Naive thymus-derived CD8-positive, alpha-beta T cell (primary cell): ENCODE measurements at regions not wholly inside any gene's neighbourhood (a gene's known extent, or its start where the extent isn't known, plus 50 kb on each side); places are given as distances from the start of the nearest gene placed in this dataset.

ENCODE experiments used
- ATAC-seq, 2 donors: fragments of 150-1000 bp; cut with Tn5 transposase in 1 of 2; sonication (Bioruptor Pico), chemical (Tn5 transposase) in 1 of 2; 1 replicate in 1 of 2; 2 replicates in 1 of 2; pipeline ENCODE4 v1.10.0; 2021; ENCODE audit warnings: mild to moderate bottlenecking in 2 of 2, moderate library complexity in 2 of 2
- POLR2A ChIA-PET: fragments of 350-600 bp; sonication (Branson Sonifier 250); formaldehyde crosslinking; loops from one replicate; lab custom pipeline; 2021; ENCODE audit warnings: antibody characterized with exemption; lab: Charles Lee
- DNase-seq, 10 donors: peaks; one replicate each; pipeline versions ENCODE4 v3.0.0 to v3.0.0-alpha.2; 2020 to 2022
- H3K27ac Mint-ChIP-seq, 10 donors: one replicate each; pipeline ENCODE4 v1.8.0; 2020 to 2022; ENCODE audit warnings: mild to moderate bottlenecking in 10 of 10, mixed read lengths in 10 of 10, moderate library complexity in 4 of 10, inconsistent platforms in 1 of 10
- H3K27me3 Mint-ChIP-seq, 5 donors: one replicate each; pipeline ENCODE4 v1.8.0; 2021 to 2022; ENCODE audit warnings: mixed read lengths in 5 of 5
- H3K36me3 Mint-ChIP-seq, 3 donors: one replicate each; pipeline ENCODE4 v1.8.0; 2020 to 2022; ENCODE audit warnings: mixed read lengths in 3 of 3, mild to moderate bottlenecking in 2 of 3, inconsistent platforms in 1 of 3
- H3K4me1 Mint-ChIP-seq, 4 donors: one replicate each; pipeline ENCODE4 v1.8.0; 2021 to 2022; ENCODE audit warnings: mixed read lengths in 4 of 4
- H3K4me3 Mint-ChIP-seq, 10 donors: one replicate each; pipeline ENCODE4 v1.8.0; 2020 to 2022; ENCODE audit warnings: mild to moderate bottlenecking in 10 of 10, mixed read lengths in 10 of 10, moderate library complexity in 6 of 10, inconsistent platforms in 1 of 10
- H3K9me3 Mint-ChIP-seq, 9 donors: one replicate each; pipeline ENCODE4 v1.8.0; 2020 to 2022; ENCODE audit warnings: mixed read lengths in 9 of 9, mild to moderate bottlenecking in 3 of 9, inconsistent platforms in 1 of 9, moderate library complexity in 1 of 9

GRCh38 chr6:21478411-21478810, 115.1 kb upstream of the SOX4 start:
- Mint-ChIP-seq H3K9me3 (no peaks in the 10 kb centered on the region), H3K4me3 (no peak overlapping the region), H3K4me1 (no peaks in the 10 kb centered on the region), H3K27me3 (peaks cover 3 to 16% (median 7%) of the 10 kb centered on the region in 5 donors), H3K36me3 (no peaks in the 10 kb centered on the region), H3K27ac (no peak overlapping the region)
- no peak for ATAC-seq
- no peak for DNase-seq
- POLR2A ChIA-PET = no interaction called here

DNA sequence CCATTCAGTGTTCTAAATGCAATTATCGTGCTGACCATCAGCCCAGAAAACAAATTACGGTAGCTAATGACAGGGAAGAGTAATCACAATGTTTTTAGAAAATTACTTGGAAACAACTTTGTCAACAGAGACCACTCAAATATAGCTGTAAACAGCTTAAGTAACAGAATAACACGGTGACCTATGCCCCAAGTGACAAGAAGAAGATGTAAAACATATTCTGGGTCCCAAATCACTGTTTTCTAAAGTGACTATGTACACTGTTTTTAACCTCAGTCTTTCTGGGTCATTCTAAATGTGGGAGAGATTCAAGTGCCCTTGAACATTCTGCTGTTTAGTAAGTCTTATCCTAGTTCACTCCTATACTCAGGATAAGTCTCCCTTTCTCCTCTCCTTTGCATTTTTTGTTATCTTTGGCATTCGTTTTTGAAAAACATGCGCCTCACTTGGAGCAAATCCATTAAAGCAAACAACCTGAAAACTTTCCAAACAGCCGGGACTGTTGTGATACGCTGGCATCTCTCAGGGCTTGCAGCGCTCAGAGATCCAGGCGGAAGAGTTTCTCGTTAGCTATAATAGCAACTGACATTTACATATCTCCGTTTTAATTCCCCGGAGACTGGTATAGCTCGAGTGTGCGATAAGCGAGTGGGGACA, 114.5 kb upstream of the SOX4 start:
- H3K27me3 Mint-ChIP-seq = peaks cover 3 to 16% (median 5%) of the 10 kb centered on the region in 5 donors
- POLR2A ChIA-PET = no interaction called here
- H3K36me3 Mint-ChIP-seq = no peaks in the 10 kb centered on the region
- no peaks in the 10 kb centered on the region for H3K9me3 Mint-ChIP-seq
- ATAC-seq (no peak), DNase-seq (no peak)
- H3K27ac Mint-ChIP-seq = no peak overlapping the region
- H3K4me1 Mint-ChIP-seq = no peaks in the 10 kb centered on the region
- H3K4me3 Mint-ChIP-seq = no peak overlapping the region

DNA sequence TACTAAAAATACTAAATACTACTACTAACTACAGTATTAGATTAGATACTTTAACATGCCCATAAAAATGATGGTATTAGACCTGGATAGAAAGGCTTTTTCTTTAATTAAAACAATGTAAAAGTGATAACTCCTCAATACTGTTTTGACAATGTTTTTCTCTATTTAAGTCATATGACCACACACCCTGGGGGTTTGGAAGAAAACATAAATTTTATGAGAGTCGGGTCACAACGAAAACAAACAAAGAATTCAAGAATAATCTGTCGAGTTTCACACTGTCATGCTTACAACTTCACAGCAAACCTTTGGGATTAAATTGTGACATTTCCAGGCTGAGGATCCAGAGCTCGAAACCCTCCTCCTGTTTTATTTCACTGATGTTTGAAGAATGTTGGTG, 107.4 kb upstream of the SOX4 start:
- no peaks in the 10 kb centered on the region for H3K4me1 Mint-ChIP-seq
- POLR2A ChIA-PET = no interaction called here
- DNase-seq (no peak), ATAC-seq (no peak)
- H3K27me3 Mint-ChIP-seq = peaks cover 0 to 5% (median 4%) of the 10 kb centered on the region in 5 donors
- H3K9me3 Mint-ChIP-seq = no peaks in the 10 kb centered on the region
- H3K36me3 Mint-ChIP-seq = no peaks in the 10 kb centered on the region
- no peak overlapping the region for H3K27ac Mint-ChIP-seq
- no peak overlapping the region for H3K4me3 Mint-ChIP-seq

GRCh38 chr6:21489826-21490225, 103.7 kb upstream of the SOX4 start:
- Mint-ChIP-seq H3K4me1 (no peaks in the 10 kb centered on the region), H3K9me3 (peaks cover 0 to 3% (median 0%) of the 10 kb centered on the region in 9 donors), H3K27me3 (peaks cover 0 to 8% (median 0%) of the 10 kb centered on the region in 5 donors), H3K4me3 (no peak overlapping the region), H3K36me3 (no peaks in the 10 kb centered on the region), H3K27ac (no peak overlapping the region)
- POLR2A ChIA-PET = no interaction called here
- DNase-seq = no peak
- no peak for ATAC-seq

DNA sequence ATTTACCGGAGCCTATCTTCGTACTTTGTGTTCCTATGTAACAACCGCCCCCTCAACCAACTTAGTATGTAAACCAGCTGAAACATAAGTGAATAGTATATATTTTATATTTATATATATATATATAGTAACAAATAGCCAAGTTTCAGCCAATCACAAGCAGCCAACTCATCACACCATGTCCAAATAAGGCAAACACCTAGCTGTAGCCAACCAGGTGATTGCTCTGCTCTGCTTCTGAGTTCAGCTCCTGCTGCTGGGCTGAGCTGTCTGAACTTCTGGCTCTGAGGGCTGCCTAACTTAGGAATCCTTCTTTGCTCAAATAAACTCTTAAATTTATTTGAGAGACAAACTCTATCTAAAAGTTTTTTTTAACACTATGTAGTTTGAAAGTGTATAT, 101.6 kb upstream of the SOX4 start:
- peaks cover 0 to 5% (median 0%) of the 10 kb centered on the region in 5 donors for H3K27me3 Mint-ChIP-seq
- POLR2A ChIA-PET = no interaction called here
- no peaks in the 10 kb centered on the region for H3K36me3 Mint-ChIP-seq
- no peak overlapping the region for H3K27ac Mint-ChIP-seq
- peaks cover 0 to 3% (median 0%) of the 10 kb centered on the region in 9 donors for H3K9me3 Mint-ChIP-seq
- H3K4me1 Mint-ChIP-seq = no peaks in the 10 kb centered on the region
- ATAC-seq (no peak), DNase-seq (no peak)
- no peak overlapping the region for H3K4me3 Mint-ChIP-seq

GRCh38 chr6:21494505-21494904, 99.0 kb upstream of the SOX4 start:
- no peaks in the 10 kb centered on the region for H3K4me1 Mint-ChIP-seq
- ATAC-seq (no peak), DNase-seq (no peak)
- no peak overlapping the region for H3K4me3 Mint-ChIP-seq
- H3K9me3 Mint-ChIP-seq = peaks cover 0 to 3% (median 0%) of the 10 kb centered on the region in 9 donors
- H3K36me3 Mint-ChIP-seq = no peaks in the 10 kb centered on the region
- no peak overlapping the region for H3K27ac Mint-ChIP-seq
- POLR2A ChIA-PET = no interaction called here
- peaks cover 0 to 3% (median 0%) of the 10 kb centered on the region in 5 donors for H3K27me3 Mint-ChIP-seq

- H3K9me3 Mint-ChIP-seq = peaks cover 0 to 3% (median 0%) of the 10 kb centered on the region in 9 donors
- DNase-seq = no peak
- no peak for ATAC-seq
- H3K4me1 Mint-ChIP-seq = no peaks in the 10 kb centered on the region
- H3K36me3 Mint-ChIP-seq = no peaks in the 10 kb centered on the region
- POLR2A ChIA-PET = no interaction called here
- H3K4me3 Mint-ChIP-seq = no peak overlapping the region
- no peak overlapping the region for H3K27ac Mint-ChIP-seq
- peaks cover 0 to 6% (median 0%) of the 10 kb centered on the region in 5 donors for H3K27me3 Mint-ChIP-seq
These were observed 97.4 kb upstream of the SOX4 start for GRCh38 chr6:21496196-21496595.

GRCh38 chr6:21496706-21497105, 96.8 kb upstream of the SOX4 start:
- POLR2A ChIA-PET = no interaction called here

DNA sequence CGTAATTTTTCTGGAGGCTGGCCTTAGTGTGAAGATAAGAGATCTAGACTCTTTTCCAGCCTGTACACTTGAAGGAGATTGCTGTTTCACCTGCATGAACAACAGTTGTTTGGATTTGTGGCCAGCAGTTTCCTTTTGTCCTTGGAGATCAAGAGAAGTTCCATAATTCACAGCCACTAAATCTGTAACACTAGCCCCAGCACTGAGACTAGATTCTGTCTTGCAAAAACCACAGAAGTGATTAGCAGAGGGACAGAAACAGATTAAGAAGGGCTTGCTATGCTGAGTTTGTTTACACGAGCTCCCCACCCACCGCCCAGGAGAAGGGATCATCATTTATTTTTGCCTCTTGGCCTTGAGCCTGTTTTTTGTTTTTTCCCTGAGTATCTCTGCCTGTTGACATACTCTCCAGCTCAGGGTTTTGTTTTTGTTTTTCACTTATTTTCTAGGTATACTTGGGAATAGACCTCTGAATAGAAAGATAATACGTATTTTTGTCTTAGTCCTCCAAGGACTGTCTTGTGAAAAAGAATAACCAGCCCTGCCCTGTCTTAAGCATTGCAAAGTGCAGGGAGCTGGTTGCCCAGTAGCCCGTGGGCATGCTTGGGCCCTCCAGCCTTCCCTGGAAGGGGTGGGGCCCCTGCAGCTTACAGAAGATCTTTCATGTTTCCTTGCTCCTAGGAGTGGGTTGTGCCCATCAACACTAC, 93.1 kb upstream of the SOX4 start:
- Mint-ChIP-seq H3K27ac (no peak overlapping the region), H3K9me3 (peaks cover 0 to 4% (median 0%) of the 10 kb centered on the region in 9 donors), H3K27me3 (peaks cover 0 to 3% (median 0%) of the 10 kb centered on the region in 5 donors), H3K4me3 (no peak overlapping the region), H3K36me3 (no peaks in the 10 kb centered on the region), H3K4me1 (no peaks in the 10 kb centered on the region)
- ATAC-seq = no peak
- POLR2A ChIA-PET = no interaction called here
- DNase-seq = no peak

More at GRCh38 chr6:21496706-21497105, 96.8 kb upstream of the SOX4 start:
- no peaks in the 10 kb centered on the region for H3K36me3 Mint-ChIP-seq
- ATAC-seq (no peak), DNase-seq (no peak)
- no peaks in the 10 kb centered on the region for H3K4me1 Mint-ChIP-seq
- peaks cover 0 to under 1% (median 0%) of the 10 kb centered on the region in 9 donors for H3K9me3 Mint-ChIP-seq
- no peak overlapping the region for H3K27ac Mint-ChIP-seq
- H3K4me3 Mint-ChIP-seq = no peak overlapping the region
- H3K27me3 Mint-ChIP-seq = peaks cover 0 to 3% (median 0%) of the 10 kb centered on the region in 5 donors

DNA sequence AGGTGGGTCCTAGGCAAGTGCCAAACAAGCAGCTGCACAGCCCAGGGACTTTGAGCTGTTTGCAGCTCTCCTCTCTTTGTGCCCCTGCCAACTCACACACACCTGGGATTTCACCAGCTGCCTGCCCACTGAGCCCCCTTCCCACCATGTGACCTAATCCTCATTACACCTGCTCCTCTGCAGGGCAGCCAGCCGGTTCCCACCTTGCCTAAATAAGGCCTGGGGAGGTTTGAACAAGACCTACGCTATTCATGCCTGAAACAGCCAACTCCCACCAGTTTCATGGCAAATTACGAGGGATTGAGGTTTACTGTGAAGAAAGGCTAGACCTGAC, 92.6 kb upstream of the SOX4 start:
- H3K4me3 Mint-ChIP-seq = no peak overlapping the region
- POLR2A ChIA-PET = no interaction called here
- no peaks in the 10 kb centered on the region for H3K4me1 Mint-ChIP-seq
- peaks cover 0 to 3% (median 0%) of the 10 kb centered on the region in 5 donors for H3K27me3 Mint-ChIP-seq
- DNase-seq = no peak
- peaks cover 0 to 4% (median 0%) of the 10 kb centered on the region in 9 donors for H3K9me3 Mint-ChIP-seq
- no peak for ATAC-seq
- H3K27ac Mint-ChIP-seq = peak overlapping the region in 1 of 10 donors; percentile 53
- no peaks in the 10 kb centered on the region for H3K36me3 Mint-ChIP-seq

GRCh38 chr6:21501815-21502214, 91.7 kb upstream of the SOX4 start:
- ATAC-seq (no peak), DNase-seq (no peak)
- Mint-ChIP-seq H3K36me3 (no peaks in the 10 kb centered on the region), H3K27ac (no peak overlapping the region), H3K4me1 (no peaks in the 10 kb centered on the region), H3K27me3 (peaks cover 0 to 3% (median 0%) of the 10 kb centered on the region in 5 donors), H3K9me3 (peaks cover 0 to 4% (median 0%) of the 10 kb centered on the region in 9 donors), H3K4me3 (no peak overlapping the region)
- POLR2A ChIA-PET = no interaction called here

- H3K4me1 Mint-ChIP-seq = no peaks in the 10 kb centered on the region
- POLR2A ChIA-PET = no interaction called here
- no peak overlapping the region for H3K4me3 Mint-ChIP-seq
- H3K27ac Mint-ChIP-seq = no peak overlapping the region
- ATAC-seq (no peak), DNase-seq (no peak)
- H3K27me3 Mint-ChIP-seq = peaks cover 0 to 3% (median 0%) of the 10 kb centered on the region in 5 donors
- H3K36me3 Mint-ChIP-seq = no peaks in the 10 kb centered on the region
- H3K9me3 Mint-ChIP-seq = peaks cover 0 to 4% (median 0%) of the 10 kb centered on the region in 9 donors
These were observed 90.9 kb upstream of the SOX4 start for GRCh38 chr6:21502682-21503081.

DNA sequence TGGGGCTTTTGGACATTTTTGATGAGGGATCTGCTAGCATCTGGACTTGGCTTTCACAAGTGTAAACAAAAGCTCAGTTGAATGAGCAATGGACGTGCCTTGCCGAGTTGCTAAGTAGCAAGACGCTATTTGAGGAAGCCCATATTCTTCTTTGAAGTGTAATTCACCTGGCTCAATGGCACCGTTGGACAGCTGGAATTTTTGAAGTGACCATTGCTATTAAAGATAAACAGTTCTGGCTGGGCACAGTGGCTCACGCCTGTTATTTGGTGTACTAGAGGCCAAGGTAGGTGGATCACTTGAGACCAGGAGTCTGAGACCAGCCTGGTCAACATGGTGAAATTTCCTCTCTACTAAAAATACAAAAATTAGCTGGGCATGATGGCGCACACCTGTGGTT, 88.8 kb upstream of the SOX4 start:
- DNase-seq (no peak), ATAC-seq (no peak)
- peaks cover 0 to 4% (median 0%) of the 10 kb centered on the region in 9 donors for H3K9me3 Mint-ChIP-seq
- H3K4me3 Mint-ChIP-seq = no peak overlapping the region
- H3K36me3 Mint-ChIP-seq = no peaks in the 10 kb centered on the region
- H3K4me1 Mint-ChIP-seq = no peaks in the 10 kb centered on the region
- POLR2A ChIA-PET = no interaction called here
- peaks cover 0 to 3% (median 0%) of the 10 kb centered on the region in 5 donors for H3K27me3 Mint-ChIP-seq
- H3K27ac Mint-ChIP-seq = no peak overlapping the region
